ENCODE measurements at regions not wholly inside any gene's neighbourhood (a gene's known extent, or its start where the extent isn't known, plus 50 kb on each side); places are given as distances from the start of the nearest gene placed in this dataset.

- TF ChIP-seq CTCF (IDR thresholded peaks at IDR 0.05; ENCODE audit: low read depth, low read length) (no peak), EZH2phosphoT487 (IDR thresholded peaks at IDR 0.05; ENCODE audit: low read depth) (no peak)
These were observed 137.8 kb upstream of the CBLB start for GRCh38 chr3:106006571-106006970.
